Prostate gland (tissue), 2 donors: ENCODE measurements at regions not wholly inside any gene's neighbourhood (a gene's known extent, or its start where the extent isn't known, plus 50 kb on each side); places are given as distances from the start of the nearest gene placed in this dataset.

ENCODE experiments used
- POLR2A ChIP-seq: fragments of 450-650 bp; IDR thresholded peaks from one replicate; pipeline ENCODE4 v1.6.1; 2016; ENCODE audit warnings: antibody characterized with exemption, mild to moderate bottlenecking
- POLR2AphosphoS5 ChIP-seq: sonication (generic); formaldehyde crosslinking; IDR thresholded peaks from one replicate; pipeline ENCODE4 v1.6.1; 2017; ENCODE audit warnings: antibody characterized with exemption
- TF ChIP-seq, protein P1 (sequence below), 4 experiments: fragments of 200-600 bp in 2 of 4; fragments of 450-650 bp in 2 of 4; sonication (generic) in 2 of 4; IDR thresholded peaks; 1 replicate in 3 of 4; 2 replicates in 1 of 4; pipeline ENCODE4 v1.5.1; 2016 to 2019; ENCODE audit warnings: antibody characterized with exemption in 4 of 4, mild to moderate bottlenecking in 2 of 4, moderate library complexity in 2 of 4

DNA sequence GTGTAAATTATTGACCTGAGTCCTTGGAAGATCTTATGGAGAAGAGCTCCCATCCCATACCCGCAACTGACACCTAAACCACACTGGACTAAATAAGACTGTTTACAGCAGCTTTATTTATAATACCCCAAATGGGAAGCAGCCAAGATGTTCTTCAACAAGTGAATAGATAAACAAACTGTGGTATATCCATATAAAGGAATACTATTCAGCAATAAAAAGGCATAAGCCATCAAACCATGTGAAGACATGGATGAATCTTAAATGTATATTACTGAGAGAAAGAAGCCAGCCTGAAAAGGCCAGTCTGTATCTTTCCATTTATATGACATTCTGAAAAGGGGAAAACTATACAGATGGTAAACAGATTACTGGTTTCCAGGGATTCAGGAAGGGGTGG is 212.7 kb downstream of the TPBG start:
- TF ChIP-seq, protein P1, sequence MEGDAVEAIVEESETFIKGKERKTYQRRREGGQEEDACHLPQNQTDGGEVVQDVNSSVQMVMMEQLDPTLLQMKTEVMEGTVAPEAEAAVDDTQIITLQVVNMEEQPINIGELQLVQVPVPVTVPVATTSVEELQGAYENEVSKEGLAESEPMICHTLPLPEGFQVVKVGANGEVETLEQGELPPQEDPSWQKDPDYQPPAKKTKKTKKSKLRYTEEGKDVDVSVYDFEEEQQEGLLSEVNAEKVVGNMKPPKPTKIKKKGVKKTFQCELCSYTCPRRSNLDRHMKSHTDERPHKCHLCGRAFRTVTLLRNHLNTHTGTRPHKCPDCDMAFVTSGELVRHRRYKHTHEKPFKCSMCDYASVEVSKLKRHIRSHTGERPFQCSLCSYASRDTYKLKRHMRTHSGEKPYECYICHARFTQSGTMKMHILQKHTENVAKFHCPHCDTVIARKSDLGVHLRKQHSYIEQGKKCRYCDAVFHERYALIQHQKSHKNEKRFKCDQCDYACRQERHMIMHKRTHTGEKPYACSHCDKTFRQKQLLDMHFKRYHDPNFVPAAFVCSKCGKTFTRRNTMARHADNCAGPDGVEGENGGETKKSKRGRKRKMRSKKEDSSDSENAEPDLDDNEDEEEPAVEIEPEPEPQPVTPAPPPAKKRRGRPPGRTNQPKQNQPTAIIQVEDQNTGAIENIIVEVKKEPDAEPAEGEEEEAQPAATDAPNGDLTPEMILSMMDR (IDR thresholded peaks at IDR 0.05), result no peak
- no peak for TF ChIP-seq POLR2A
- no peak for TF ChIP-seq POLR2AphosphoS5
